ENCODE measurements at regions not wholly inside any gene's neighbourhood (a gene's known extent, or its start where the extent isn't known, plus 50 kb on each side); places are given as distances from the start of the nearest gene placed in this dataset.

DNA sequence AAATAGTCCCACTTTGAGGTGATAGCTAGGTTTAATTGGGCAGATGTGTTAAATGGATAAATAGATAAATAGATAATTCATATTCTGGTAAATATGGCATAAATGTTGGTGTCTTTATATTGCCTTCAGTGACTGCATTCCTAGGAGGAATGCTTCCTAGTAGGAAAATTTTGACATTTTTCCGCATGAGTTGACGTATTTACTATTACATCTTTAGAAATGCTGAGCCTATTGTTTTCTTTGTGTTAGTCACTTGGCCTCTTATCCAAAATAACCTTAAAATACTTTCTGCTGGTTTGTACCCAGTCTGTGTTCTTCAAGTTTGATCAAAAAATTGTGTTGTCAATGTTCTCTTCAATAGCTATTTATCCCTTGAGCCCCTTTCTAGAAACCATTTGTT, 495.6 kb upstream of the ZEB2 start:
- H4K20me1 ChIP-seq: no peaks in the 10 kb centered on the region
- no peaks in the 10 kb centered on the region for H3K4me1 ChIP-seq
- H3K9me3 ChIP-seq (replicated peaks in 1 of 11): no peaks in the 10 kb centered on the region; a peak in 1 of 22 replicates
- no peak for TF ChIP-seq Cebpa-rat (IDR thresholded peaks at IDR 0.05)
- H3K4me3 ChIP-seq: no peak overlapping the region
- H3K36me3 ChIP-seq: no peaks in the 10 kb centered on the region
- H3K4me2 ChIP-seq: no peak overlapping the region
- H3K27ac ChIP-seq: no peak overlapping the region
- no peak overlapping the region for H3K9ac ChIP-seq
- H3K27me3 ChIP-seq: no peaks in the 10 kb centered on the region

DNA sequence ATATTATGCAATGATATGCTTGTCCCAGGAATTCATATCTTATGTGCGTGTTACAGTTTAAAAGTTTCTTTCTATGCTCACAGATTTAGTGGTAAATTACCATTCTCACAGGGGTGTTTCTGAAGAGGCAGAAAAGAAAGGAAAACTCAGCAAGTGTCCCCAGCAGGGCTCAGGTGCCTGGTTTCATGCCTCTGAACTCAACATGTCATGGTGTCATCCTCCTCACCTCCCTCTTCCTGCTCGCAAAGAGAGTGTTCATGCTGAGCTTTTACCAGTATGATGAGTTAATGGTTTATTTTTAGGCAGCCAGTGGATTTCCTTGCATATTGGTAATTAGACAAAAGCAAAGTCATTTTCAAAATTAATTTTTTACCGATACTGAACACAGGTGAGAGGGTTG, 492.9 kb upstream of the ZEB2 start:
- H3K9ac ChIP-seq: no peak overlapping the region
- no peaks in the 10 kb centered on the region for H3K36me3 ChIP-seq
- H3K27ac ChIP-seq: no peak overlapping the region
- no peaks in the 10 kb centered on the region for H3K27me3 ChIP-seq
- no peaks in the 10 kb centered on the region for H3K4me1 ChIP-seq
- no peaks in the 10 kb centered on the region; a peak in 1 of 22 replicates for H3K9me3 ChIP-seq (replicated peaks in 1 of 11)
- no peak overlapping the region for H3K4me2 ChIP-seq
- H4K20me1 ChIP-seq: no peaks in the 10 kb centered on the region
- no peak for TF ChIP-seq Cebpa-rat (IDR thresholded peaks at IDR 0.05)
- H3K4me3 ChIP-seq: no peak overlapping the region

DNA sequence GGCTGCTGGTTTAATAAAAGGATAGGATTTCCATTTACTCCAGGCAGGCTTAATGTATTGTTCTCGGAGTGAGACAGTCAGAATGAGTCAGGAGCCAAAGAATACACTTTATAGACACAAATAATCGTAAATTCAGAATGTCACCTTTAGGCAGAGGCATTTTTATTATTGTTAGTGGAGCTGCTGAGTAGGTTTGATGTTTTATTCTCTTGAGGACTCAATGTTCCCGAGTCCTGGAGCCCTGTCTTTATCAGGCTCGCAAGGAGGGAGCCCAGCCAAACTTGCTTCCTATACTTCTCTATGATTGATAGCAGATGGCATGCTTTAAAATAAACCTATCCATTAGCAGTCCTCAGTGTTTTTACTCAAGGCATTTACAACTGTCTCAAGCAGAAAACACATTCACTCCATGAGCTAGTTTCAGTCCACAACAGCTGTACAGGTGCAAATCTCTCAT, 492.3 kb upstream of the ZEB2 start:
- H3K9me3 ChIP-seq (replicated peaks in 1 of 11): no peaks in the 10 kb centered on the region
- no peak overlapping the region for H3K4me2 ChIP-seq
- no peak overlapping the region for H3K9ac ChIP-seq
- H3K4me3 ChIP-seq: no peak overlapping the region
- no peak for TF ChIP-seq Cebpa-rat (IDR thresholded peaks at IDR 0.05)
- no peaks in the 10 kb centered on the region for H3K27me3 ChIP-seq
- no peaks in the 10 kb centered on the region for H3K36me3 ChIP-seq
- H4K20me1 ChIP-seq: no peaks in the 10 kb centered on the region
- no peak overlapping the region for H3K27ac ChIP-seq
- H3K4me1 ChIP-seq: no peaks in the 10 kb centered on the region

DNA sequence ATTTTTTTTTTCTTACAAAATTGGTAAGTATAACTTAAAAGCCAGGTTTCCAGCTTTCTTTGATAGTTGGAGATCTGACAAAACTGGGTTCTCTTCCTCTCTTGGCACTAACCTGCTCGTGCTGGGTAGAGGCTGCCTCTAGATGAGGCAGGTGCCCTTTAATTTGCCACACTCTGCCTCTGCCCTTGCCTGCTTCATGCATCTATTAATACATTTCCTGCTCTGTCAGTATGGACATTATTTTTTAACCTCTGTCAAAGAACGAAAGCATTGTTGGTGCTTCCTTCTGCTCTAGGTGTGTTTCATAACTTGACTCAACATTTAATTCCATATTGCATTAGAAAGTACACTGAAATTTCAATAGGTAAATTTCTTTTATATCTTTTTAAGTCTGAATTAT, 490.7 kb upstream of the ZEB2 start:
- Histone ChIP-seq H3K36me3 (no peaks in the 10 kb centered on the region), H3K4me2 (no peak overlapping the region), H3K27ac (no peak overlapping the region), H4K20me1 (no peaks in the 10 kb centered on the region), H3K4me1 (no peaks in the 10 kb centered on the region), H3K9me3 (replicated peaks in 1 of 11) (no peaks in the 10 kb centered on the region), H3K27me3 (no peaks in the 10 kb centered on the region), H3K4me3 (no peak overlapping the region), H3K9ac (no peak overlapping the region)
- no peak for TF ChIP-seq Cebpa-rat (IDR thresholded peaks at IDR 0.05)

DNA sequence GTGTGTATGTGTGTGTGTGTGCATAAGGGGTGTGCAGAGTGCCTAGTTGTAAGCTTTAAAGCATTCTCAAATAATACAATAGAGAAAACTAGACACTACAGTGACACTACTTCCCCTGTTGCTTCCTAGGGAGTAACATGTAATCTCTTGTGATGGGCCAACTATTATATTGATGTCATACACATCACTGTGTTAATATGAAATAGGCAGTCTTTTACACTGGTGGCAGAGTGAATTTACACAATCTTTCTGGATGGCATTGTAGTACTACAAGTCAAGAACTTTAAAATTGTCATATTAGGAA, 488.0 kb upstream of the ZEB2 start:
- H4K20me1 ChIP-seq: no peaks in the 10 kb centered on the region
- no peak overlapping the region for H3K4me2 ChIP-seq
- H3K27ac ChIP-seq: no peak overlapping the region

DNA sequence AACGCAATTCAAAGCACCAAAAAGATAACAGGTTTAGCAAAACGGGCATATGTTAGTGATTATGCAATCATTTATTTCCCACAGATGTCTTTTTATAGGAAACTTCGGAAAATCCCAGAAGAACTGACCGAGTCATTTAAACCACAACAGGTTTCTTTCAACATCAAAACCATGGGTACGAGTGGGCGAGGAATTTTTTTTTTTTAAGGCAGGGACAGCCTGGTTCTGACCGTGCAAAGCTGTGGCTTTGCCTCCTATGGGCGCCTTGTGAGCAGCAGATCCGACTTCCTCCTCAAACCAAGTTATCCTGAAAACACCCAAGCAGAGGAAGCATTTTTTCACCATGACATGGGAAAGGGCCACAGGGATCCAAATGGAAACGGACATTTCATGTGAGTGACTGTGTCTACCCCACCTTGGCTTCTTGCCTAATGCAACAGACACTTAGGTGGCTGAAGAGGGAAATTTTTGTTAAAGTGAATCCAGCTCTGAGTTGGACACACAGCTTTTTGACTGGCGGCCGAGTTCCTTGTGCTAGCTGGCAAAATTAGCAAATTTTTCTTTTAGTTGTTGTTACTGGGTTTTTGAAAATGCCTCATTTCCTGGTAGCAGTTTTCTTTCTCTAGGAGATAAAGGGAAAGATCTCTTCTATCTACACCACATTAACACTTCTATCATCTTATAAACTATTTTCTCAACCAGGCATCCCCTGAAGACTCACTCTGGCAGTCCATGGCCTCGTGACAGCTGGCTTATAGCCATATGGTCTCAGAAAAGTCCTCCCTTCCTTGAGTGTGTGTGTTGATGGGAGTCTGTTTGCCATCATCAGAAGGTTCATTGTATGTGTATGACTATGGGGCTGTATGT, 487.4 kb upstream of the ZEB2 start:
- Histone ChIP-seq H3K4me2 (no peak overlapping the region), H4K20me1 (no peaks in the 10 kb centered on the region), H3K4me3 (no peak overlapping the region), H3K36me3 (no peaks in the 10 kb centered on the region), H3K4me1 (no peaks in the 10 kb centered on the region), H3K9me3 (replicated peaks in 1 of 11) (no peaks in the 10 kb centered on the region; a peak in 1 of 22 replicates), H3K27me3 (no peaks in the 10 kb centered on the region), H3K9ac (no peak overlapping the region), H3K27ac (no peak overlapping the region)
- no peak for TF ChIP-seq Cebpa-rat (IDR thresholded peaks at IDR 0.05)

More for the DNA sequence above, 488.0 kb upstream of the ZEB2 start:
- Histone ChIP-seq H3K4me3 (no peak overlapping the region), H3K36me3 (no peaks in the 10 kb centered on the region), H3K4me1 (no peaks in the 10 kb centered on the region), H3K9ac (no peak overlapping the region), H3K9me3 (replicated peaks in 1 of 11) (no peaks in the 10 kb centered on the region), H3K27me3 (no peaks in the 10 kb centered on the region)
- TF ChIP-seq Cebpa-rat (IDR thresholded peaks at IDR 0.05): no peak

DNA sequence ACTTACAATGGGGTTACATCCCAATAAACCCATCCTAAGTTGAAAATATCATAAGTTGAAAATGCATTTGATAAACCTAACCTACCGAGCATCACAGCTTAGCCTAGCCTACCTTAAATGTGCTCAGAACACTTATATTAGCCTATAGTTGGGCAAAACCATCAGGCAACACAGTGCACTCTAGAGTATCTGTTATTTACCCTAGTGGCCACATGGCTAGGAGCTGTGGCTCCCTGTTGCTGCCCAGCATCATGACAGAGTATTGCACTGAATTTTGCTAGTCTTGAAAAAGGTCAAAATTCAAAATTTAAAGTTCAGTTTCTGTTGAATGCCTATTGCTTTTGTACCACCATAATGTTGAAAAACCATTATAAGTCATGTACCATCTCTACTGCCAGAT, 482.7 kb upstream of the ZEB2 start:
- Histone ChIP-seq H3K27me3 (no peaks in the 10 kb centered on the region), H3K9ac (no peak overlapping the region), H3K9me3 (replicated peaks in 1 of 11) (no peaks in the 10 kb centered on the region; a peak in 1 of 22 replicates), H3K4me3 (no peak overlapping the region), H3K27ac (no peak overlapping the region), H3K36me3 (no peaks in the 10 kb centered on the region), H3K4me2 (no peak overlapping the region), H4K20me1 (no peaks in the 10 kb centered on the region), H3K4me1 (peaks cover 0 to 14% (median 8%) of the 10 kb centered on the region in 10 experiments; a peak in 9 of 20 replicates)
- no peak for TF ChIP-seq Cebpa-rat (IDR thresholded peaks at IDR 0.05)

DNA sequence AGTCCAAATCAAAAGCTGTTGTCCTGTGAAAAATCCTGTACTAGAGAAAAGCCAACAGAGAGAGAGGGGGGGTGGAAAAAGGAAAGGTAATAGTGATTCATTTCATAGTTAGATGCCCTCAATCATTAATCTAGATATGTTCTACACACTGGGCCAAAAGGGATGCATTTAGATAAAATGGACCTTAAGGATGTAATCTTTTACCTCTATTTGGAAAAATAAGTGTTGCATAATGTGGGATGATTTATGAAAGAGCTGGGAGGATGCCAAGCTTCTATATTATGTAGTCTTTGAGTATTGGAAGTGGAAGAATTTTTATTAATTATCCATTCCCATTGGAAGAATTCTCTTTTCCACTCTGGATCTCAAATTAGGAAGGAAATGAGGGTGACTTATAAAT, 480.5 kb upstream of the ZEB2 start:
- Histone ChIP-seq H3K27ac (no peak overlapping the region), H3K36me3 (no peaks in the 10 kb centered on the region), H4K20me1 (no peaks in the 10 kb centered on the region), H3K4me3 (no peak overlapping the region), H3K27me3 (no peaks in the 10 kb centered on the region), H3K9ac (no peak overlapping the region), H3K4me1 (peaks cover 0 to 14% (median 8%) of the 10 kb centered on the region in 10 experiments; a peak in 9 of 20 replicates), H3K4me2 (no peak overlapping the region), H3K9me3 (replicated peaks in 1 of 11) (no peaks in the 10 kb centered on the region; a peak in 1 of 22 replicates)
- no peak for TF ChIP-seq Cebpa-rat (IDR thresholded peaks at IDR 0.05)

DNA sequence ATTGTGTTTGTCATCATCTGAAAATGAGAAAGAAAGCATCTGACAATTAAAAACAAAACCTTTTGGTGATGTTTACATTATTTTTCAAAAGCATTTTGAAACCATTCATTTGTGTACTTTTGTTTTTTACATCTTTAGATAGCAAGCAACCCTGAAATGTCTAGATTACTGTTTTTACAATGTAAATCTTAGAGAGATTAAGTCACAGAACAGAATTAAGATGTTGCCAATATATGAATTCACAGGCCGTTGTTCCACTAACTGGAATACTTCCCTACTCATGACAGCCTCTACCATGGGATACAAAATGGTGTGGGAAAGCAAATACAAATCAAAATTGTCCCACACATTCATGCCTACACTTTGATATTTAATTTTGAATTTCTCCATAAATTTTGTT, 480.0 kb upstream of the ZEB2 start:
- Histone ChIP-seq H4K20me1 (no peaks in the 10 kb centered on the region), H3K27ac (no peak overlapping the region), H3K4me3 (no peak overlapping the region), H3K4me1 (peaks cover 0 to 14% (median 8%) of the 10 kb centered on the region in 10 experiments; a peak in 9 of 20 replicates), H3K9me3 (replicated peaks in 1 of 11) (no peaks in the 10 kb centered on the region; a peak in 1 of 22 replicates), H3K9ac (no peak overlapping the region), H3K36me3 (no peaks in the 10 kb centered on the region), H3K27me3 (no peaks in the 10 kb centered on the region), H3K4me2 (peak overlapping the region in 3 of 11 experiments; percentile 32 to 50 (median 48); a peak in 4 of 22 replicates)
- TF ChIP-seq Cebpa-rat (IDR thresholded peaks at IDR 0.05): no peak
